Uterus (tissue), 3 donors: ENCODE measurements at regions not wholly inside any gene's neighbourhood (a gene's known extent, or its start where the extent isn't known, plus 50 kb on each side); places are given as distances from the start of the nearest gene placed in this dataset.

Experiments used
- DNase-seq, 2 donors: peaks; one replicate each; pipeline ENCODE4 v3.0.0-alpha.2; 2019 to 2020
- H3K27ac ChIP-seq, 2 donors: fragments of 200-600 bp; sonication (generic); 1 replicate in 1 of 2; 2 replicates in 1 of 2; pipeline ENCODE4 v1.5.1; 2016 to 2018
- H3K27me3 ChIP-seq, 2 donors: fragments of 200-600 bp; sonication (generic); one replicate each; pipeline ENCODE4 v1.5.1; 2018 to 2019; ENCODE audit warnings: control low read depth in 1 of 2
- H3K36me3 ChIP-seq, 2 donors: fragments of 200-600 bp; sonication (generic); one replicate each; pipeline ENCODE4 v1.5.1; 2019; ENCODE audit warnings: control low read depth in 1 of 2
- H3K4me1 ChIP-seq, 2 donors: fragments of 200-600 bp; sonication (generic); one replicate each; pipeline ENCODE4 v1.5.1; 2018 to 2019; ENCODE audit warnings: control low read depth in 1 of 2
- H3K4me3 ChIP-seq, 2 donors: fragments of 200-600 bp; sonication (generic); 1 replicate in 1 of 2; 2 replicates in 1 of 2; pipeline ENCODE4 v1.5.1; 2018 to 2019; ENCODE audit warnings: mild to moderate bottlenecking in 1 of 2
- H3K9me3 ChIP-seq, 2 donors: fragments of 200-600 bp; sonication (generic); one replicate each; pipeline ENCODE4 v1.5.1; 2019; ENCODE audit warnings: control low read depth in 1 of 2
- CTCF ChIP-seq, 4 experiments: fragments of 200-600 bp in 2 of 4; fragments of 450-650 bp in 2 of 4; sonication (generic) in 2 of 4; IDR thresholded peaks; one replicate each; pipeline ENCODE4 v1.5.1; 2016 to 2019; ENCODE audit warnings: antibody characterized with exemption in 4 of 4, mild to moderate bottlenecking in 2 of 4, moderate library complexity in 1 of 4
- POLR2A ChIP-seq, 2 donors: fragments of 450-650 bp; IDR thresholded peaks; one replicate each; pipeline ENCODE4 v1.6.1; 2016; ENCODE audit warnings: antibody characterized with exemption in 2 of 2, mild to moderate bottlenecking in 1 of 2, moderate library complexity in 1 of 2
- intact Hi-C: fragments of 100-400 bp; cut with DNase I; formaldehyde crosslinking; loops from one replicate; pipeline ENCODE4 v1.15.1; 2023; ENCODE audit warnings: low total_unique reads
- donor health status: DM: yes; HTN: yes; CAD: no.

GRCh38 chr3:40996827-40997710 lies 202.2 kb upstream of the CTNNB1 start:
- Histone ChIP-seq H3K27ac (no peak overlapping the region), H3K4me1 (no peaks in the 10 kb centered on the region), H3K4me3 (no peak overlapping the region), H3K27me3 (no peaks in the 10 kb centered on the region), H3K36me3 (no peaks in the 10 kb centered on the region), H3K9me3 (no peaks in the 10 kb centered on the region)
- intact Hi-C loops, result no loop called here
- TF ChIP-seq POLR2A (IDR thresholded peaks at IDR 0.05) (no peak), CTCF (IDR thresholded peaks at IDR 0.05) (no peak)
- DNase-seq, result no peak

GRCh38 chr3:40997711-40998519 lies 201.4 kb upstream of the CTNNB1 start:
- H3K36me3 ChIP-seq, result no peaks in the 10 kb centered on the region
- no peaks in the 10 kb centered on the region for H3K27me3 ChIP-seq
- intact Hi-C loops, result no loop called here
- no peak for DNase-seq
- H3K4me3 ChIP-seq, result no peak overlapping the region
- H3K27ac ChIP-seq, result no peak overlapping the region
- no peaks in the 10 kb centered on the region for H3K4me1 ChIP-seq
- no peaks in the 10 kb centered on the region for H3K9me3 ChIP-seq
- no peak for TF ChIP-seq CTCF (IDR thresholded peaks at IDR 0.05)
- TF ChIP-seq POLR2A (IDR thresholded peaks at IDR 0.05), result no peak

- Histone ChIP-seq H3K27ac (no peak overlapping the region), H3K4me3 (no peak overlapping the region), H3K9me3 (no peaks in the 10 kb centered on the region), H3K4me1 (no peaks in the 10 kb centered on the region), H3K27me3 (no peaks in the 10 kb centered on the region), H3K36me3 (no peaks in the 10 kb centered on the region)
- DNase-seq, result no peak
- TF ChIP-seq POLR2A (IDR thresholded peaks at IDR 0.05) (no peak), CTCF (IDR thresholded peaks at IDR 0.05) (no peak)
- intact Hi-C loops, result no loop called here
Measured at GRCh38 chr3:40999682-41000081, 199.6 kb upstream of the CTNNB1 start.

- TF ChIP-seq CTCF (IDR thresholded peaks at IDR 0.05), result no peak
- no peak for TF ChIP-seq POLR2A (IDR thresholded peaks at IDR 0.05)
- Histone ChIP-seq H3K27ac (no peak overlapping the region), H3K4me1 (no peaks in the 10 kb centered on the region), H3K9me3 (no peaks in the 10 kb centered on the region), H3K27me3 (no peaks in the 10 kb centered on the region), H3K4me3 (no peak overlapping the region), H3K36me3 (no peaks in the 10 kb centered on the region)
- intact Hi-C loops, result no loop called here
- DNase-seq, result no peak
Measured at GRCh38 chr3:41000471-41000870, 198.8 kb upstream of the CTNNB1 start.

GRCh38 chr3:41001556-41001955 lies 197.7 kb upstream of the CTNNB1 start:
- no peaks in the 10 kb centered on the region for H3K4me1 ChIP-seq
- no peaks in the 10 kb centered on the region for H3K36me3 ChIP-seq
- no peak overlapping the region for H3K27ac ChIP-seq
- intact Hi-C loops, result no loop called here
- DNase-seq, result no peak
- no peaks in the 10 kb centered on the region for H3K27me3 ChIP-seq
- TF ChIP-seq CTCF (IDR thresholded peaks at IDR 0.05) (no peak), POLR2A (IDR thresholded peaks at IDR 0.05) (no peak)
- H3K4me3 ChIP-seq, result no peak overlapping the region
- no peaks in the 10 kb centered on the region for H3K9me3 ChIP-seq
